GM18873 (cell line): ENCODE measurements at regions not wholly inside any gene's neighbourhood (a gene's known extent, or its start where the extent isn't known, plus 50 kb on each side); places are given as distances from the start of the nearest gene placed in this dataset.

Experiments used
- ATAC-seq: cut with Tn5 transposase; IDR thresholded peaks from one replicate; pipeline ENCODE4 v1.9.1; 2021; ENCODE audit warnings: mild to moderate bottlenecking, moderate library complexity, moderate number of reproducible peaks; ENCODE audit not compliant: unreplicated experiment, low FRiP score

GRCh38 chr13:106384516-106384915, 150.9 kb downstream of the EFNB2 start:
- no peak for ATAC-seq

GRCh38 chr13:106383791-106384190, 151.7 kb downstream of the EFNB2 start:
- ATAC-seq = no peak

GRCh38 chr13:106382534-106382933, 152.9 kb downstream of the EFNB2 start:
- ATAC-seq = no peak

GRCh38 chr13:106381091-106381490, 154.4 kb downstream of the EFNB2 start:
- no peak for ATAC-seq

- ATAC-seq = no peak
These were observed 157.4 kb downstream of the EFNB2 start for GRCh38 chr13:106377931-106378662.

GRCh38 chr13:106377341-106377740, 158.1 kb downstream of the EFNB2 start:
- ATAC-seq = no peak

- no peak for ATAC-seq
These were observed 158.9 kb downstream of the EFNB2 start for GRCh38 chr13:106376401-106377112.

- ATAC-seq = no peak
These were observed 160.4 kb downstream of the EFNB2 start for GRCh38 chr13:106375085-106375484.

GRCh38 chr13:106374631-106375030, 160.8 kb downstream of the EFNB2 start:
- ATAC-seq = no peak

GRCh38 chr13:106373989-106374572, 161.4 kb downstream of the EFNB2 start:
- ATAC-seq = peak; percentile 92

GRCh38 chr13:106373304-106373988, 162.0 kb downstream of the EFNB2 start:
- peak; percentile 66 for ATAC-seq

GRCh38 chr13:106372199-106373155, 163.0 kb downstream of the EFNB2 start:
- ATAC-seq = no peak

GRCh38 chr13:106371024-106371423, 164.4 kb downstream of the EFNB2 start:
- ATAC-seq = no peak

GRCh38 chr13:106369858-106370257, 165.6 kb downstream of the EFNB2 start:
- no peak for ATAC-seq

- ATAC-seq = no peak
These were observed 166.4 kb downstream of the EFNB2 start for GRCh38 chr13:106369091-106369490.

- ATAC-seq = no peak
These were observed 168.0 kb downstream of the EFNB2 start for GRCh38 chr13:106367361-106367971.

GRCh38 chr13:106362707-106363106, 172.8 kb downstream of the EFNB2 start:
- ATAC-seq = no peak

- no peak for ATAC-seq
These were observed 173.8 kb downstream of the EFNB2 start for GRCh38 chr13:106361621-106362020.

GRCh38 chr13:106357198-106357597, 178.3 kb downstream of the EFNB2 start:
- no peak for ATAC-seq
